Hepatocyte (in vitro differentiated cells): ENCODE measurements at regions not wholly inside any gene's neighbourhood (a gene's known extent, or its start where the extent isn't known, plus 50 kb on each side); places are given as distances from the start of the nearest gene placed in this dataset.
"Not testable (repeated sequence)": the region's sequence is repeated elsewhere in the genome, so short reads cannot be mapped to it uniquely, and the experiment has no call there.

Experiments used
- DNase-seq: peaks from one replicate; pipeline ENCODE4 v3.0.0-alpha.2; 2016; ENCODE audit warnings: low spot score
- H2AFZ ChIP-seq: fragments of 200-600 bp; sonication (generic); 2 replicates; pipeline ENCODE4 v1.6.0; 2016; ENCODE audit warnings: antibody characterized with exemption, mild to moderate bottlenecking
- H3K27ac ChIP-seq: fragments of 200-600 bp; sonication (generic); 2 replicates; pipeline ENCODE4 v1.5.1; 2016; ENCODE audit warnings: mild to moderate bottlenecking
- H3K27me3 ChIP-seq: fragments of 200-600 bp; sonication (generic); 2 replicates; pipeline ENCODE4 v1.6.1; 2016
- H3K36me3 ChIP-seq: fragments of 200-600 bp; sonication (generic); replicated peaks from 2 replicates; pipeline ENCODE4 v1.5.1; 2016; ENCODE audit warnings: low read depth; ENCODE audit not compliant: insufficient read depth
- H3K4me1 ChIP-seq: fragments of 200-600 bp; sonication (generic); 2 replicates; pipeline ENCODE4 v1.5.1; 2016; ENCODE audit warnings: mild to moderate bottlenecking, moderate library complexity; ENCODE audit not compliant: insufficient read depth
- H3K4me2 ChIP-seq: fragments of 200-600 bp; sonication (generic); 2 replicates; pipeline ENCODE4 v1.6.0; 2016
- H3K4me3 ChIP-seq: fragments of 200-600 bp; sonication (generic); 2 replicates; pipeline ENCODE4 v1.5.1; 2016; ENCODE audit warnings: mild to moderate bottlenecking
- H3K79me2 ChIP-seq: fragments of 200-600 bp; sonication (generic); 2 replicates; pipeline ENCODE4 v1.6.0; 2017; ENCODE audit warnings: mild to moderate bottlenecking
- H3K9me2 ChIP-seq: fragments of 200-600 bp; sonication (generic); replicated peaks from 2 replicates; pipeline ENCODE4 v1.6.0; 2017; ENCODE audit warnings: mild to moderate bottlenecking; ENCODE audit not compliant: insufficient read depth
- H3K9me3 ChIP-seq: fragments of 200-600 bp; sonication (generic); 2 replicates; pipeline ENCODE4 v1.5.1; 2016; ENCODE audit warnings: low read depth, mild to moderate bottlenecking
- H4K20me1 ChIP-seq: fragments of 200-600 bp; sonication (generic); 2 replicates; pipeline ENCODE4 v1.6.0; 2016; ENCODE audit warnings: mild to moderate bottlenecking; ENCODE audit not compliant: insufficient read depth, poor library complexity, severe bottlenecking
- CTCF ChIP-seq: fragments of 200-600 bp; sonication (generic); IDR thresholded peaks from 2 replicates; pipeline ENCODE4 v1.5.1; 2016; ENCODE audit warnings: antibody characterized with exemption, mild to moderate bottlenecking; ENCODE audit not compliant: poor library complexity
- EZH2 ChIP-seq: fragments of 200-600 bp; sonication (generic); IDR thresholded peaks from 2 replicates; pipeline ENCODE4 v1.6.1; 2016; ENCODE audit warnings: antibody characterized with exemption, mild to moderate bottlenecking, borderline replicate concordance
- EZH2phosphoT487 ChIP-seq: fragments of 200-600 bp; sonication (generic); IDR thresholded peaks from one replicate; pipeline ENCODE4 v1.6.1; 2018; ENCODE audit warnings: antibody characterized with exemption, mild to moderate bottlenecking, low read depth, moderate library complexity; ENCODE audit not compliant: unreplicated experiment, severe bottlenecking
- WGBS: methylation state at CpG from one replicate; pipeline ENCODE4 v1.1.6; 2016; ENCODE audit warnings: low lambda C conversion rate; ENCODE audit errors: missing lambda C conversion rate; 5-methylcytosine and 5-hydroxymethylcytosine counted together

DNA sequence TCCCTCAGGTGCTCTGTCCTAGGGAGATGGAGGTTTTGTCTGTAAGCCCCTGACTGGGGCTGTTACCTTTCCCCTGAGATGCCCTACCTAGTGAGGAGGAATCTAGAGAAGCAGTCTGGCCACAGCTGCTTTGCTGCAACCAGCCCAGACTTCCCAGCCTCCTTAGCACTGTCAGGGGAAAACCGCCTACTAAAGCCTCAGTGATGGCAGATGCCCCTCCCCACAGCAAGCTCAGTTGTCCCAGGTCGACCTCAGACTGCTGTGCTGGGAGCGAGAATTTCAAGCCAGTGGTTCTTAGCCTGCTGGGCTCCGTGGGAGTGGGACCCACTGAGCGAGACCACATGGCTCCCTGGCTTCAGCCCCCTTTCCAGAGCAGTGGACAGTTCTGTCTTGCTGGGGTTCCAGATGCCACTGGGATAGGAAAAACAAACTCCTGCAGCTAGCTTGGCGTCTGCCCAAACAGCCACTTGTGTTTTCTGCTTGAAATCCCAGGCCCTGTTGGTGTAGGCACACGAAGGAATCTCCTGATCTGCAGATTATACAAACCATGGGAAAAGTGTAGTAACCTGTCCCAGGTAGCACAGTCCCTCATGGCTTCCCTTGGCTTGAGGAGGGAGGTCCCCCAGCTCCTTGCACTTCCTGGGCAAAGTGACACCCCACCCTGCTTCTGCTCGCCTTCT, 146.4 kb upstream of the PROKR2 start:
- Histone ChIP-seq H3K36me3 (no peaks in the 10 kb centered on the region), H3K9me3 (no peaks in the 10 kb centered on the region), H3K4me1 (no peaks in the 10 kb centered on the region), H4K20me1 (no peaks in the 10 kb centered on the region), H3K4me3 (no peak overlapping the region), H2AFZ (no peak overlapping the region), H3K9me2 (no peaks in the 10 kb centered on the region), H3K27ac (no peak overlapping the region), H3K27me3 (peaks cover 2% of the 10 kb centered on the region), H3K4me2 (no peak overlapping the region), H3K79me2 (no peaks in the 10 kb centered on the region)
- DNase-seq = no peak
- WGBS = 78% methylated on average over 8 of the region's 8 CpGs
- no peak for TF ChIP-seq CTCF
- TF ChIP-seq EZH2phosphoT487 = no peak
- TF ChIP-seq EZH2 = no peak

DNA sequence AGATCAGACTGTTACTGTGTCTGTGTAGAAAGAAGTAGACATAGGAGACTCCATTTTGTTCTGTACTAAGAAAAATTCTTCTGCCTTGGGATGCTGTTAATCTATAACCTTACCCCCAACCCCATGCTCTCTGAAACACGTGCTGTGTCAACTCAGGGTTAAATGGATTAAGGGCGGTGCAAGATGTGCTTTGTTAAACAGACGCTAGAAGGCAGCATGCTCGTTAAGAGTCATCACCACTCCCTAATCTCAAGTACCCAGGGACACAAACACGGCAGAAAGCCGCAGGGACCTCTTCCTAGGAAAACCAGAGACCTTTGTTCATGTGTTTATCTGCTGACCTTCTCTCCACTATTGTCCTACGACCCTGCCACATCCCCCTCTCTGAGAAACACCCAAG, 137.0 kb upstream of the PROKR2 start:
- 48% methylated on average over 7 of the region's 7 CpGs for WGBS
- not testable (repeated sequence) for H3K4me3 ChIP-seq, DNase-seq, H3K27me3 ChIP-seq, H2AFZ ChIP-seq, H3K4me2 ChIP-seq, H3K9me2 ChIP-seq, H3K36me3 ChIP-seq, H4K20me1 ChIP-seq, H3K9me3 ChIP-seq, H3K4me1 ChIP-seq, H3K79me2 ChIP-seq
- peak overlapping the region; percentile 54 for H3K27ac ChIP-seq
- peak; percentile 13 for TF ChIP-seq CTCF

GRCh38 chr20:5453316-5453715, 136.6 kb upstream of the PROKR2 start:
- not testable (repeated sequence) for H3K4me2 ChIP-seq, H4K20me1 ChIP-seq, H3K79me2 ChIP-seq, H3K4me3 ChIP-seq, H3K27ac ChIP-seq, H3K27me3 ChIP-seq, H3K9me2 ChIP-seq, H3K36me3 ChIP-seq, DNase-seq, H3K4me1 ChIP-seq, H3K9me3 ChIP-seq, H2AFZ ChIP-seq
- WGBS = 98% methylated on average over 13 of the region's 38 CpGs

DNA sequence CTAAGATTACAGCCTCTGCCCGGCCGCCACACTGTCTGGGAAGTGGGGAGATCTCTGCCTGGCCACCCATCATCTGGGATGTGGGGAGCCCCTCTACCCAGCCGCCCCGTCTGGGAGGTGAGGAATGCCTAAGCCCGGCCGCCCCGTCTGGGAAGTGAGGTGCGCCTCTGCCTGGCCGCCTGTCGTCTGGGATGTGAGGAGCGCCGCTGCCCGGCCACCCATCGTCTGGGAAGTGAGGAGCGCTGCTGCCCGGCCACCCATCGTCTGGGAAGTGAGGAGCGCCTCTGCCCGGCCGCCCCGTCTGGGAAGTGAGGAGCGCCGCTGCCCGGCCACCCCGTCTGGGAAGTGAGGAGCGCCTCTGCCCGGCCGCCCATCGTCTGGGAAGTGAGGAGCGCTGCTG, 135.9 kb upstream of the PROKR2 start:
- not testable (repeated sequence) for H3K27ac ChIP-seq, H3K9me2 ChIP-seq, H2AFZ ChIP-seq

DNA sequence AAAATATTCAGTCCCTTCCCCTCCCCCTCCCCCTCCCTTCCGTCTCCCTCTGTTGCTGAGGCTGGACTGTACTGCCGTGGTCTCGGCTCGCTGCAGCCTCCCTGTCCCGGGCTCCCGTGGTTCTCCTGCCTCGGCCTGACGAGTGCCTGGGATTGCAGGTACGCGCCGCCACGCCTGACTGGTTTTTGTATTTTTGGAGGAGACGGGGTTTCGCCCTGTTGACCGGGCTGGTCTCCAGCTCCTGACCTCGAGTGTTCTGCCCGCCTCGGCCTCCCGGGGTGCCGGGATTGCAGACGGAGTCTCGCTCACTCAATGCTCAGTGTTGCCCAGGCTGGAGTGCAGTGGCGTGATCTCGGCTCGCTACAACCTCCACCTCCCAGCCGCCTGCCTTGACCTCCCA, 135.5 kb upstream of the PROKR2 start:
- not testable (repeated sequence) for H3K4me1 ChIP-seq, H3K9me3 ChIP-seq, H2AFZ ChIP-seq, DNase-seq, H3K79me2 ChIP-seq, H3K4me2 ChIP-seq, H3K4me3 ChIP-seq, H3K9me2 ChIP-seq, H3K27ac ChIP-seq, H4K20me1 ChIP-seq, H3K36me3 ChIP-seq, H3K27me3 ChIP-seq
- WGBS = 96% methylated on average over 25 of the region's 26 CpGs

More for the DNA sequence above, 135.9 kb upstream of the PROKR2 start:
- H4K20me1 ChIP-seq, DNase-seq, H3K79me2 ChIP-seq, H3K4me3 ChIP-seq, H3K4me1 ChIP-seq, H3K9me3 ChIP-seq, H3K4me2 ChIP-seq, H3K36me3 ChIP-seq, H3K27me3 ChIP-seq: not testable (repeated sequence)
- over 99% methylated on average over 14 of the region's 30 CpGs for WGBS
